ENCODE measurements at regions not wholly inside any gene's neighbourhood (a gene's known extent, or its start where the extent isn't known, plus 50 kb on each side); places are given as distances from the start of the nearest gene placed in this dataset.
"Not testable (repeated sequence)": the region's sequence is repeated elsewhere in the genome, so short reads cannot be mapped to it uniquely, and the experiment has no call there.

GRCh38 chr18:71371951-71372605, 1083.2 kb downstream of the SOCS6 start:
- Histone ChIP-seq H3K36me3 (no peaks in the 10 kb centered on the region), H3K4me3 (no peak overlapping the region), H3K27me3 (no peaks in the 10 kb centered on the region), H3K9me3 (no peaks in the 10 kb centered on the region)
- no peak for DNase-seq

- no peak overlapping the region for H3K4me3 ChIP-seq
- H3K9me3 ChIP-seq: no peaks in the 10 kb centered on the region
- DNase-seq: no peak
- no peaks in the 10 kb centered on the region for H3K36me3 ChIP-seq
- no peaks in the 10 kb centered on the region for H3K27me3 ChIP-seq
Observed at GRCh38 chr18:71370671-71371445, 1082.0 kb downstream of the SOCS6 start.

- Histone ChIP-seq H3K36me3 (no peaks in the 10 kb centered on the region), H3K9me3 (no peaks in the 10 kb centered on the region)
Observed at GRCh38 chr18:71370095-71370494, 1081.2 kb downstream of the SOCS6 start.

GRCh38 chr18:71362140-71362539, 1073.3 kb downstream of the SOCS6 start:
- H3K36me3 ChIP-seq: no peaks in the 10 kb centered on the region
- H3K4me3 ChIP-seq: no peak overlapping the region
- H3K27me3 ChIP-seq: no peaks in the 10 kb centered on the region
- H3K9me3 ChIP-seq: no peaks in the 10 kb centered on the region
- no peak for DNase-seq

More at GRCh38 chr18:71370095-71370494, 1081.2 kb downstream of the SOCS6 start:
- no peaks in the 10 kb centered on the region for H3K27me3 ChIP-seq
- no peak for DNase-seq
- H3K4me3 ChIP-seq: no peak overlapping the region

GRCh38 chr18:71355599-71355998, 1066.8 kb downstream of the SOCS6 start:
- not testable (repeated sequence) for H3K4me3 ChIP-seq, DNase-seq, H3K9me3 ChIP-seq, H3K36me3 ChIP-seq, H3K27me3 ChIP-seq

GRCh38 chr18:71352618-71353017, 1063.8 kb downstream of the SOCS6 start:
- DNase-seq: no peak
- Histone ChIP-seq H3K4me3 (no peak overlapping the region), H3K9me3 (no peaks in the 10 kb centered on the region), H3K27me3 (no peaks in the 10 kb centered on the region), H3K36me3 (no peaks in the 10 kb centered on the region)

GRCh38 chr18:71336576-71337210, 1047.8 kb downstream of the SOCS6 start:
- Histone ChIP-seq H3K4me3 (no peak overlapping the region), H3K36me3 (no peaks in the 10 kb centered on the region), H3K9me3 (no peaks in the 10 kb centered on the region), H3K27me3 (no peaks in the 10 kb centered on the region)
- no peak for DNase-seq

GRCh38 chr18:71329563-71329962, 1040.7 kb downstream of the SOCS6 start:
- DNase-seq: no peak
- Histone ChIP-seq H3K9me3 (no peaks in the 10 kb centered on the region), H3K27me3 (no peaks in the 10 kb centered on the region), H3K36me3 (no peaks in the 10 kb centered on the region), H3K4me3 (no peak overlapping the region)

GRCh38 chr18:71329114-71329513, 1040.3 kb downstream of the SOCS6 start:
- Histone ChIP-seq H3K36me3 (no peaks in the 10 kb centered on the region), H3K4me3 (no peak overlapping the region), H3K27me3 (no peaks in the 10 kb centered on the region), H3K9me3 (no peaks in the 10 kb centered on the region)
- DNase-seq: no peak

GRCh38 chr18:71327850-71328249, 1039.0 kb downstream of the SOCS6 start:
- no peaks in the 10 kb centered on the region for H3K27me3 ChIP-seq
- no peak overlapping the region for H3K4me3 ChIP-seq
- no peak for DNase-seq
- no peaks in the 10 kb centered on the region for H3K9me3 ChIP-seq
- no peaks in the 10 kb centered on the region for H3K36me3 ChIP-seq

- H3K36me3 ChIP-seq: no peaks in the 10 kb centered on the region
- no peak for DNase-seq
- no peak overlapping the region for H3K4me3 ChIP-seq
- H3K27me3 ChIP-seq: no peaks in the 10 kb centered on the region
- no peaks in the 10 kb centered on the region for H3K9me3 ChIP-seq
Observed at GRCh38 chr18:71327441-71327840, 1038.6 kb downstream of the SOCS6 start.

- DNase-seq: no peak
- H3K9me3 ChIP-seq: no peaks in the 10 kb centered on the region
- no peaks in the 10 kb centered on the region for H3K27me3 ChIP-seq
- no peaks in the 10 kb centered on the region for H3K36me3 ChIP-seq
- H3K4me3 ChIP-seq: no peak overlapping the region
Observed at GRCh38 chr18:71326826-71327225, 1038.0 kb downstream of the SOCS6 start.

GRCh38 chr18:71324356-71324755, 1035.5 kb downstream of the SOCS6 start:
- Histone ChIP-seq H3K27me3 (no peaks in the 10 kb centered on the region), H3K4me3 (no peak overlapping the region), H3K36me3 (no peaks in the 10 kb centered on the region), H3K9me3 (no peaks in the 10 kb centered on the region)
- no peak for DNase-seq

- Histone ChIP-seq H3K36me3 (no peaks in the 10 kb centered on the region), H3K4me3 (no peak overlapping the region), H3K27me3 (no peaks in the 10 kb centered on the region), H3K9me3 (no peaks in the 10 kb centered on the region)
- DNase-seq: no peak
Observed at GRCh38 chr18:71322201-71322600, 1033.4 kb downstream of the SOCS6 start.

GRCh38 chr18:71321319-71321718, 1032.5 kb downstream of the SOCS6 start:
- DNase-seq: no peak
- H3K9me3 ChIP-seq: no peaks in the 10 kb centered on the region

GRCh38 chr18:71304856-71305255, 1016.0 kb downstream of the SOCS6 start:
- H3K27me3 ChIP-seq: no peaks in the 10 kb centered on the region
- no peak for DNase-seq
- H3K9me3 ChIP-seq: no peaks in the 10 kb centered on the region
- H3K36me3 ChIP-seq: no peaks in the 10 kb centered on the region
- H3K4me3 ChIP-seq: no peak overlapping the region

More at GRCh38 chr18:71321319-71321718, 1032.5 kb downstream of the SOCS6 start:
- Histone ChIP-seq H3K36me3 (no peaks in the 10 kb centered on the region), H3K4me3 (no peak overlapping the region), H3K27me3 (no peaks in the 10 kb centered on the region)

- not testable (repeated sequence) for H3K36me3 ChIP-seq, H3K4me3 ChIP-seq, H3K27me3 ChIP-seq, H3K9me3 ChIP-seq, DNase-seq
Observed at GRCh38 chr18:71303743-71304142, 1014.9 kb downstream of the SOCS6 start.

- no peak for DNase-seq
Observed at GRCh38 chr18:71301596-71301995, 1012.8 kb downstream of the SOCS6 start.

More at GRCh38 chr18:71301596-71301995, 1012.8 kb downstream of the SOCS6 start:
- Histone ChIP-seq H3K9me3 (no peaks in the 10 kb centered on the region), H3K27me3 (no peaks in the 10 kb centered on the region), H3K36me3 (no peaks in the 10 kb centered on the region), H3K4me3 (no peak overlapping the region)

Measured in MG63 (cell line).